ENCODE measurements at regions not wholly inside any gene's neighbourhood (a gene's known extent, or its start where the extent isn't known, plus 50 kb on each side); places are given as distances from the start of the nearest gene placed in this dataset.

- TF ChIP-seq, protein P1, sequence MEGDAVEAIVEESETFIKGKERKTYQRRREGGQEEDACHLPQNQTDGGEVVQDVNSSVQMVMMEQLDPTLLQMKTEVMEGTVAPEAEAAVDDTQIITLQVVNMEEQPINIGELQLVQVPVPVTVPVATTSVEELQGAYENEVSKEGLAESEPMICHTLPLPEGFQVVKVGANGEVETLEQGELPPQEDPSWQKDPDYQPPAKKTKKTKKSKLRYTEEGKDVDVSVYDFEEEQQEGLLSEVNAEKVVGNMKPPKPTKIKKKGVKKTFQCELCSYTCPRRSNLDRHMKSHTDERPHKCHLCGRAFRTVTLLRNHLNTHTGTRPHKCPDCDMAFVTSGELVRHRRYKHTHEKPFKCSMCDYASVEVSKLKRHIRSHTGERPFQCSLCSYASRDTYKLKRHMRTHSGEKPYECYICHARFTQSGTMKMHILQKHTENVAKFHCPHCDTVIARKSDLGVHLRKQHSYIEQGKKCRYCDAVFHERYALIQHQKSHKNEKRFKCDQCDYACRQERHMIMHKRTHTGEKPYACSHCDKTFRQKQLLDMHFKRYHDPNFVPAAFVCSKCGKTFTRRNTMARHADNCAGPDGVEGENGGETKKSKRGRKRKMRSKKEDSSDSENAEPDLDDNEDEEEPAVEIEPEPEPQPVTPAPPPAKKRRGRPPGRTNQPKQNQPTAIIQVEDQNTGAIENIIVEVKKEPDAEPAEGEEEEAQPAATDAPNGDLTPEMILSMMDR (IDR thresholded peaks at IDR 0.05): no peak
- TF ChIP-seq POLR2A (IDR thresholded peaks at IDR 0.05): no peak
These were observed 231.9 kb downstream of the RND3 start for GRCh38 chr2:150255528-150255927.
